CD4-positive, alpha-beta T cell treated with Interferon gamma for 1 hour (primary cell): ENCODE measurements at regions not wholly inside any gene's neighbourhood (a gene's known extent, or its start where the extent isn't known, plus 50 kb on each side); places are given as distances from the start of the nearest gene placed in this dataset.
"Not testable (repeated sequence)": the region's sequence is repeated elsewhere in the genome, so short reads cannot be mapped to it uniquely, and the experiment has no call there.

Source experiments
- DNase-seq: peaks from one replicate; pipeline ENCODE4 v3.0.0-alpha.2; 2020

- DNase-seq, result no peak
These were observed 57.7 kb downstream of the SOX3 start for GRCh38 chrX:140447150-140447549.

- DNase-seq, result no peak
These were observed 64.0 kb downstream of the SOX3 start for GRCh38 chrX:140440876-140441275.

- DNase-seq, result no peak
These were observed 65.4 kb downstream of the SOX3 start for GRCh38 chrX:140439476-140439875.

- no peak for DNase-seq
These were observed 70.5 kb downstream of the SOX3 start for GRCh38 chrX:140434347-140434746.

GRCh38 chrX:140433582-140433981 lies 71.3 kb downstream of the SOX3 start:
- DNase-seq, result no peak

- DNase-seq, result no peak
These were observed 72.3 kb downstream of the SOX3 start for GRCh38 chrX:140432346-140433175.

GRCh38 chrX:140431521-140431920 lies 73.3 kb downstream of the SOX3 start:
- DNase-seq, result no peak

GRCh38 chrX:140425712-140426395 lies 79.0 kb downstream of the SOX3 start:
- no peak for DNase-seq

GRCh38 chrX:140422501-140422900 lies 82.4 kb downstream of the SOX3 start:
- no peak for DNase-seq

- not testable (repeated sequence) for DNase-seq
These were observed 102.7 kb downstream of the SOX3 start for GRCh38 chrX:140402131-140402530.

- not testable (repeated sequence) for DNase-seq
These were observed 108.5 kb downstream of the SOX3 start for GRCh38 chrX:140396326-140396725.

- DNase-seq, result no peak
These were observed 111.4 kb downstream of the SOX3 start for GRCh38 chrX:140393507-140393906.

GRCh38 chrX:140391313-140391712 lies 113.6 kb downstream of the SOX3 start:
- DNase-seq, result no peak

- no peak for DNase-seq
These were observed 115.5 kb downstream of the SOX3 start for GRCh38 chrX:140389331-140389730.

GRCh38 chrX:140362861-140363260 lies 142.0 kb downstream of the SOX3 start:
- no peak for DNase-seq

GRCh38 chrX:140360924-140361323 lies 143.9 kb downstream of the SOX3 start:
- no peak for DNase-seq

- DNase-seq, result no peak
These were observed 144.6 kb downstream of the SOX3 start for GRCh38 chrX:140360284-140360683.

GRCh38 chrX:140355922-140356321 lies 148.9 kb downstream of the SOX3 start:
- no peak for DNase-seq

GRCh38 chrX:140355429-140355828 lies 149.4 kb downstream of the SOX3 start:
- no peak for DNase-seq

GRCh38 chrX:140354431-140355120 lies 150.3 kb downstream of the SOX3 start:
- no peak for DNase-seq

- no peak for DNase-seq
These were observed 158.1 kb downstream of the SOX3 start for GRCh38 chrX:140346729-140347128.

GRCh38 chrX:140343226-140343868 lies 161.5 kb downstream of the SOX3 start:
- no peak for DNase-seq

- DNase-seq, result no peak
These were observed 162.5 kb downstream of the SOX3 start for GRCh38 chrX:140342410-140342809.
